ENCODE measurements at regions not wholly inside any gene's neighbourhood (a gene's known extent, or its start where the extent isn't known, plus 50 kb on each side); places are given as distances from the start of the nearest gene placed in this dataset.

GRCh38 chr2:160550048-160550447 lies 56.4 kb upstream of the RBMS1 start:
- no peaks in the 10 kb centered on the region for H3K9me3 ChIP-seq (ENCODE audit: control insufficient read depth in 4 of 4, insufficient read depth in 3 of 4, low read length in 3 of 4)
- no peak overlapping the region for H3K9ac ChIP-seq (ENCODE audit: insufficient read depth in 1 of 2, low read length in 2 of 2)
- H3K4me3 ChIP-seq = no peak overlapping the region
- no peaks in the 10 kb centered on the region for H3K27me3 ChIP-seq (ENCODE audit: control insufficient read depth in 3 of 3, insufficient read depth in 3 of 3, low read length in 2 of 3)
- TF ChIP-seq CTCF (IDR thresholded peaks at IDR 0.05; ENCODE audit: control extremely low read depth, extremely low read depth) = no peak
- DNase-seq = no peak
- WGBS, 2 donors = 94 to 95% methylated on average over 2 of the region's 2 CpGs
- ATAC-seq (ENCODE audit: insufficient read depth, low FRiP score) = no peak
- H3K36me3 ChIP-seq (ENCODE audit: control insufficient read depth in 4 of 4, insufficient read depth in 4 of 4, low read length in 4 of 4) = no peaks in the 10 kb centered on the region
- H3K27ac ChIP-seq (ENCODE audit: low read depth in 1 of 2, low read length in 1 of 2) = no peak overlapping the region
- H3K4me1 ChIP-seq (ENCODE audit: control insufficient read depth in 5 of 5, insufficient read depth in 5 of 5, low read length in 5 of 5) = no peaks in the 10 kb centered on the region

GRCh38 chr2:160551259-160551658 lies 57.7 kb upstream of the RBMS1 start:
- H3K27me3 ChIP-seq (ENCODE audit: control insufficient read depth in 3 of 3, insufficient read depth in 3 of 3, low read length in 2 of 3) = no peaks in the 10 kb centered on the region
- no peaks in the 10 kb centered on the region for H3K36me3 ChIP-seq (ENCODE audit: control insufficient read depth in 4 of 4, insufficient read depth in 4 of 4, low read length in 4 of 4)
- H3K9ac ChIP-seq (ENCODE audit: insufficient read depth in 1 of 2, low read length in 2 of 2) = no peak overlapping the region
- TF ChIP-seq CTCF (IDR thresholded peaks at IDR 0.05; ENCODE audit: control extremely low read depth, extremely low read depth) = no peak
- H3K27ac ChIP-seq (ENCODE audit: low read depth in 1 of 2, low read length in 1 of 2) = no peak overlapping the region
- 27 to 49% methylated on average over 4 of the region's 4 CpGs for WGBS, 2 donors
- ATAC-seq (ENCODE audit: insufficient read depth, low FRiP score) (no peak), DNase-seq (no peak)
- no peaks in the 10 kb centered on the region for H3K9me3 ChIP-seq (ENCODE audit: control insufficient read depth in 4 of 4, insufficient read depth in 3 of 4, low read length in 3 of 4)
- no peak overlapping the region for H3K4me3 ChIP-seq
- no peaks in the 10 kb centered on the region for H3K4me1 ChIP-seq (ENCODE audit: control insufficient read depth in 5 of 5, insufficient read depth in 5 of 5, low read length in 5 of 5)

GRCh38 chr2:160555420-160556071 lies 61.9 kb upstream of the RBMS1 start:
- H3K4me3 ChIP-seq = no peak overlapping the region
- no peak for ATAC-seq (ENCODE audit: insufficient read depth, low FRiP score)
- no peak for TF ChIP-seq CTCF (IDR thresholded peaks at IDR 0.05; ENCODE audit: control extremely low read depth, extremely low read depth)

GRCh38 chr2:160557903-160558302 lies 64.3 kb upstream of the RBMS1 start:
- H3K36me3 ChIP-seq (ENCODE audit: control insufficient read depth in 4 of 4, insufficient read depth in 4 of 4, low read length in 4 of 4) = no peaks in the 10 kb centered on the region
- WGBS, 2 donors = 93 to 98% methylated on average over 3 of the region's 3 CpGs
- H3K9me3 ChIP-seq (ENCODE audit: control insufficient read depth in 4 of 4, insufficient read depth in 3 of 4, low read length in 3 of 4) = no peaks in the 10 kb centered on the region
- DNase-seq = no peak
- no peaks in the 10 kb centered on the region for H3K4me1 ChIP-seq (ENCODE audit: control insufficient read depth in 5 of 5, insufficient read depth in 5 of 5, low read length in 5 of 5)
- no peak overlapping the region for H3K9ac ChIP-seq (ENCODE audit: insufficient read depth in 1 of 2, low read length in 2 of 2)
- no peak for ATAC-seq (ENCODE audit: insufficient read depth, low FRiP score)
- H3K27me3 ChIP-seq (ENCODE audit: control insufficient read depth in 3 of 3, insufficient read depth in 3 of 3, low read length in 2 of 3) = no peaks in the 10 kb centered on the region
- no peak for TF ChIP-seq CTCF (IDR thresholded peaks at IDR 0.05; ENCODE audit: control extremely low read depth, extremely low read depth)
- H3K27ac ChIP-seq (ENCODE audit: low read depth in 1 of 2, low read length in 1 of 2) = no peak overlapping the region
- no peak overlapping the region for H3K4me3 ChIP-seq

More at GRCh38 chr2:160555420-160556071, 61.9 kb upstream of the RBMS1 start:
- 93 to 97% methylated on average over 6 of the region's 6 CpGs for WGBS, 2 donors
- H3K36me3 ChIP-seq (ENCODE audit: control insufficient read depth in 4 of 4, insufficient read depth in 4 of 4, low read length in 4 of 4) = no peaks in the 10 kb centered on the region
- H3K9ac ChIP-seq (ENCODE audit: insufficient read depth in 1 of 2, low read length in 2 of 2) = no peak overlapping the region
- no peaks in the 10 kb centered on the region for H3K27me3 ChIP-seq (ENCODE audit: control insufficient read depth in 3 of 3, insufficient read depth in 3 of 3, low read length in 2 of 3)
- DNase-seq = no peak
- H3K27ac ChIP-seq (ENCODE audit: low read depth in 1 of 2, low read length in 1 of 2) = no peak overlapping the region
- no peaks in the 10 kb centered on the region for H3K4me1 ChIP-seq (ENCODE audit: control insufficient read depth in 5 of 5, insufficient read depth in 5 of 5, low read length in 5 of 5)
- no peaks in the 10 kb centered on the region for H3K9me3 ChIP-seq (ENCODE audit: control insufficient read depth in 4 of 4, insufficient read depth in 3 of 4, low read length in 3 of 4)
